ENCODE measurements at regions not wholly inside any gene's neighbourhood (a gene's known extent, or its start where the extent isn't known, plus 50 kb on each side); places are given as distances from the start of the nearest gene placed in this dataset.

DNA sequence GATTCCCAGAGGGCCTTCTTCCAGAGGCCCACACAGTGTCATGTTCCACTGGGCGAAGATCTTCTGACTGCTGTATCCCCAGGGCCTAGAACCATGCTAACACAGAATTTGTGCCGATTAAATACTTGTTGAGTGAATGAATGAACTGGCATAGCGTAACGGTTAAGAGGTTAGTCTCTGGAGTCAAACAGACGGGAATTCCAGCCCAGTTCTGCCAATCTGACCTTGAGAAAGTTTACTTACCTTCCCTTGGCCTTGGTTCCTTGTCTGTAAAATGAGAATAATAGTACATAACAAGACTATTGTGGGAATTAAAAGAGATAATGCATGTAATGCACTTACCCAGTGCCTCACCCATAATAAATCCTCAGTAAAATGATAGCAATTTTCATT, 58.3 kb upstream of the PLAC1 start:
- DNase-seq: no peak

DNA sequence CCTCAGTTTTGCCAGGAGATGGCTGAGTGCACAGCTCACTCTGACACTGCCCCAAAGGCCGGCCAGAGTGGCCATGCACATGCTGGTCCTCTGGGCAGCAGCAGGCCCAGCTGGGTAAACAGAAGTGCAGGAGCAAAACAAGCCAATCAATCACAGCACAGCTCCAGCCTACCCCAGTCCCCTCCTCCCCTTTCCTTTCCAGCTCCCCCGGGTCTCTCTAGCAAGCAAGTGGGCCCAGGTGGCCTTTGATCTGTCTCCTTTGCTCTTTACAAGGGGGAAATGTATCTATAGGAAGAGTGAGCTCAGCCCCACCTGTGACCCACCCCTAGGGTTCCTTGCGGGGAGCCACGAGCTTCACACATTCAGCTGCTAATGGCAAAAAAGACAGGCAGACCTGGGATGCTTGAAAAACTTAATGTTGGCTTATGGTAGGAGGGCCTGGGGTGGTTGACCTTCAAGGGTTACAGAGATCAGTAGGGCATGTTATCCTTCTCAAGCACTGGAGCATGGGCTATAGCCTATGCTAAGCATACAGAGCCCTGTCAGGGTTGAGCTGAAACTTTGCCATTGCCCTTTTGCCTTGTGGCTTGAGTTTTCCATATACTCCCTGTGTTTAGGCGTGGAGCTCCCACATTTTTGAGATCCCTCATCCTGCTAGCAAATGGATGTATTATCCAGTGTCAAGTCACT, 57.8 kb upstream of the PLAC1 start:
- DNase-seq: no peak

DNA sequence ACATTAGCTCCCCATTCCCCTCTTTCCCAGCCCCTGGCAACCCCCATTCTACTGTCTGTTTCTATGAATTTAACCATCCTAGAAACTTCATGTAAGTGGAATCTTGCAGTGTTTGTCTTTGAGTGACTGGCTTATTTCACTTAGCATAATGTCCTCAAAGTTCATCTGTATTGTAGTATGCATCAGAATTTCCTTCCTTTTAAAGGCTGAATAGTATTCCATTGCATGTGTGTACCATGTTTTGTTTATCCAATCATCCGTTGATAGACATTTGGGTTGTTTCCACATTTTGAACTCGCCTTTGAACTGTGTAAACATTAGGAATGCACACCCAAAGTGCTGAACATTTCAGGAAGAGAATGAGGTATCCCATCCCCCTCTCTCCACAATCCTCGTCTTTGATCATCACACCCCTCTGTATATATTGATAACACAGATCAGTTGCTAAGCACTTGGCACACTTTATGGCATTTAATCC, 56.4 kb upstream of the PLAC1 start:
- DNase-seq: no peak

DNA sequence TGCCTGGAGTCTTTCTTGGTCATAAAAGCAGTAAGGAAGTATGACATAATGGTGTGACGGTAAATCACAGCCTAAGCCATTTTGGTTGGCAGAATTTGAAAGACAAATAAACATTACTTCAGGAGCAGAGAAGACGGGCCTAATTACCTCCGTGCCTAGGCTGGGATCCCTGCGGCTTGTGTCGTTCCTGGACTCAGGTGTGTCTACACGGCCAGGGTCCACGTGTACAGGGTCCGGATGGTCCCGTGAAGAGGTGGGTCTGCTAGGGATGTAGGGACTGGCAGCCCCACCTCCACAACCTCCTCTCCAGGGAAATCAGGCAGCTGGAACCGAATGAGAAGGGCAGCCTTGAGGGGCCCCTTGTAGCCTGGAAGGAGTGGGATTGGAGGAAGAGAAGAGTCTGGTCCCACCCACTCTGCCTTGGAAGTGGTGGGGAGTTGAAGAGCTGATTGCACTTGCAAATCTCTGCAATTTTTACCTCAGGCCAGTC, 55.4 kb upstream of the PLAC1 start:
- no peak for DNase-seq

DNA sequence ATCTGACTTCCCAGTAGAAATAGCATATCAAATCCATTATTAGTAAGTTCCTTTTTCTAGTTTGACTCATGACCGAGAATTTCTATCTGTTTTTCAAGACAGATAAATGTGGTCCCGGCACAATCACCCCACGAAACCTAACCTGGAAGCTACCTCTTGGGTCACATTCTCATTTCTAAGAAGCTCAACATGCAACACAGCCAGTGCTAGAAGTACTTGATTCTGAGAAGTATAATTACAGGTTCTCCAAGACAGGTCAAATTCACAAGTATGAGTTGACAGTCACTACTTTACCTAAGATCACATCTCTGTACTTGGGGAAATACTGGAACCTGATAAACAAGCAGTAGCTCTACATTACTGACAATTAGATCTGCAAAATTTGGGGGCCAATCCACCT, 54.0 kb upstream of the PLAC1 start:
- DNase-seq: no peak

DNA sequence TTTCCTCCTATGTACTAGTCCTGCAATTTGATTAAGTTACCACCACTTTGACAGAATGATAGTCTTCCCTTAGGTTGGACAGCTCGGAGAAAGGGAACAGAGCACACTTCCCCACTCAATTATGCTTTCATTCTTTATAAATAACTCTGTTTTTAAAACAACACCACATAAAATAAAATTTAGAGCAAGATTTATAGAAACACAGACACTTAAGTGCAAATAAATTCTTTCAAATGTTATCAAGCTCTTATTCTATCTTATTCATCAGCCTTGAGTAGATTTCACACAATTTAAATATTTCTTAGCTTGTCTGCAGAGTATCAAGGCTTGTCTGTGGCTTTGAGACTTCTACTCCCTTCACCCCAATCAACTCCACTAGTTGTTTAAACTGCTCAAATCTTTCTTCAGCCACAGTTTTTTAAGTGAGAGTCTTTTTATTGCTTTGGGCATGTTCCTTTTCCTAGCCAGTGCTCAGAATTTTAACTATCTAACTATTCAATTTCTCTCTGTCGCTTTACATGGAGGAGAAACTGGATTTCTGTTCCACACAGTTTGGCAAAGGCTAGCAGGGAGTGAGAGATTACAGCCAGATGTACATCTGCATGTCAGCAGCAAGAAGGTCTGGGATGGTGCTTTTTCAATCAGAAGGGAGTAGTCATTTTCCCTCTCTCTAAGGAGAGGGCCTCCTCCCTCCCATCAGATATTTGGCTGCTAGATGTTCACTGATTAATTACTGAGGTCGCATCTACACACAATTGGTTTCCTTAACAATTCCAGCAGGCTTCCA, 53.1 kb upstream of the PLAC1 start:
- no peak for DNase-seq

All from left hindlimb (tissue), 1 donor.